ENCODE measurements at regions not wholly inside any gene's neighbourhood (a gene's known extent, or its start where the extent isn't known, plus 50 kb on each side); places are given as distances from the start of the nearest gene placed in this dataset.

DNA sequence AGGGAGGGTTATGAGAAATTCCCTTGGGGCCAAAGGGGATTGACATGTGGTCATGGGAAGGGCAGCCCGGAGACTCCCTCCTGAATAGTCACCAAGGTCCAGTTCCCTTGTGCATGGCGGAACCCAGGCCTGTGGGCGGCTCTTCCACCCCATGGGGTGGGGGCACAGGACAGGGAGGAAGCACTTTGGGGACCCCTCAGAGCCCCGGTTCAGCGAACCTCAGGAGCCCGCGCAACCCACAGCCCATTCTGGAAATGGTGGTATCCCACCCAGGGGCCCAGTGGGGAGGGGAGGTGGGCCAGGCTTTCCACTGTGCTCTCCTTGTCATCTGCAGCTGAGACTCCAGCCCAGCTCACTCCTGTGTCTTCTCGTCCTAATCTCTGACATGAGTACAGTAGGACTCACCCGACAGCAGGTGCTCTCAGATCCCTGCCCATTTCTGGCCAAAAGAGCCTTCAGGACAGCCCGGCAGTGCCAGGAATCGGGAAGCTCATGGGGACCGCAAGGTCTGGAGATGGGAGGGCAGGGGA is 255.2 kb upstream of the SFSWAP start:
- WGBS, 2 experiments (ENCODE audit: extremely low coverage in 1 of 2, insufficient coverage in 1 of 2, insufficient read length in 1 of 2, insufficient replicate concordance in 2 of 2, low coverage in 1 of 2, low lambda C conversion rate in 2 of 2, missing lambda C conversion rate in 1 of 2): 94% methylated on average over 12 of the region's 12 CpGs; no CpG with 5 or more reads in 1 of the 2 experiments
- H3K27ac ChIP-seq (ENCODE audit: low read depth, low read length): no peak overlapping the region
- H3K9me3 ChIP-seq (ENCODE audit: insufficient read depth in 2 of 2, low read depth in 1 of 2, low read length in 1 of 2): no peaks in the 10 kb centered on the region
- no peak overlapping the region for H3K9ac ChIP-seq (replicated peaks in 1 of 4; ENCODE audit: extremely low read depth in 1 of 4, low read depth in 3 of 4, low read length in 3 of 4)
- no peaks in the 10 kb centered on the region for H4K20me1 ChIP-seq (replicated peaks in 1 of 2; ENCODE audit: control insufficient read depth in 1 of 2, insufficient read depth in 2 of 2, low read length in 2 of 2)
- H3K36me3 ChIP-seq (ENCODE audit: control insufficient read depth in 2 of 4, insufficient read depth in 4 of 4, low read length in 3 of 4): no peaks in the 10 kb centered on the region
- H2BK5ac ChIP-seq (ENCODE audit: low read depth, low read length): no peak overlapping the region
- H3K23ac ChIP-seq (ENCODE audit: insufficient read length): no peak overlapping the region
- DNase-seq (ENCODE audit: low read depth in 1 of 2, low spot score in 2 of 2) (no peak), FAIRE-seq (no peak)
- H3K4me2 ChIP-seq (ENCODE audit: insufficient read depth in 1 of 2, low read depth in 2 of 2, low read length in 2 of 2): no peak overlapping the region
- H2BK12ac ChIP-seq (ENCODE audit: low read depth, low read length): no peak overlapping the region; the same call in 1 of the 2 replicates
- H3K79me1 ChIP-seq (ENCODE audit: low read depth, low read length): no peaks in the 10 kb centered on the region
- H4K5ac ChIP-seq (ENCODE audit: insufficient read length, low read depth, low read length): no peak overlapping the region
- H2BK120ac ChIP-seq (replicated peaks; ENCODE audit: low read depth, low read length): no peak overlapping the region
- POLR2A ChIA-PET (ENCODE audit: partially characterized antibody): no interaction called here
- H4K91ac ChIP-seq (replicated peaks; ENCODE audit: insufficient read length, low read length): no peak overlapping the region
- no peak overlapping the region for H3K4me3 ChIP-seq (ENCODE audit: extremely low read depth in 1 of 4, insufficient read depth in 2 of 4, low read depth in 3 of 4, low read length in 4 of 4)
- H2AK5ac ChIP-seq (ENCODE audit: low read depth, low read length): no peak overlapping the region
- CTCF ChIA-PET (ENCODE audit: partially characterized antibody): interaction anchor here (0.7 to 4.2 kb wide), 23 partner anchors 10 to 629 kb away, joined by 3 to 26 read pairs (median 4); no protein-coding TSS in a partner anchor
- H3K18ac ChIP-seq (ENCODE audit: extremely low read depth, low read length): no peak overlapping the region
- no peak overlapping the region for H3K56ac ChIP-seq (replicated peaks; ENCODE audit: insufficient read length, low read depth, low read length)
- H3K27me3 ChIP-seq (replicated peaks in 1 of 4; ENCODE audit: control insufficient read depth in 3 of 4, extremely low read depth in 1 of 4, insufficient read depth in 3 of 4, low read length in 3 of 4): no peaks in the 10 kb centered on the region
- H4K8ac ChIP-seq (ENCODE audit: extremely low read depth, insufficient read depth, low read length): no peak overlapping the region
- no peak overlapping the region for H2BK20ac ChIP-seq (ENCODE audit: low read length)
- no peak overlapping the region for H3K14ac ChIP-seq (ENCODE audit: insufficient read length)
- no peak overlapping the region for H3K4ac ChIP-seq (replicated peaks; ENCODE audit: insufficient read length, low read depth, low read length)
- H3K4me1 ChIP-seq (replicated peaks in 1 of 4; ENCODE audit: control insufficient read depth in 3 of 4, insufficient read depth in 4 of 4, low read length in 3 of 4): no peaks in the 10 kb centered on the region
- H2BK15ac ChIP-seq (ENCODE audit: low read length): no peak overlapping the region
- H3K23me2 ChIP-seq (ENCODE audit: low read depth, low read length): no peaks in the 10 kb centered on the region; the same call in 1 of the 2 replicates
- H2AFZ ChIP-seq (ENCODE audit: low read length): no peak overlapping the region
- no peaks in the 10 kb centered on the region for H3K79me2 ChIP-seq (ENCODE audit: control insufficient read depth in 1 of 2, insufficient read depth in 2 of 2, low read length in 2 of 2)
- no peak for TF ChIP-seq CREB1 (IDR thresholded peaks at IDR 0.05)
- TF ChIP-seq, protein P1, sequence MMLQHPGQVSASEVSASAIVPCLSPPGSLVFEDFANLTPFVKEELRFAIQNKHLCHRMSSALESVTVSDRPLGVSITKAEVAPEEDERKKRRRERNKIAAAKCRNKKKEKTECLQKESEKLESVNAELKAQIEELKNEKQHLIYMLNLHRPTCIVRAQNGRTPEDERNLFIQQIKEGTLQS (IDR thresholded peaks at IDR 0.05; ENCODE audit: insufficient read depth, low read depth, low read length): no peak
- no peak for TF ChIP-seq POLR2A (IDR thresholded peaks at IDR 0.05; ENCODE audit: control extremely low read depth in 1 of 2, low read depth in 2 of 2, low read length in 2 of 2)
- TF ChIP-seq GTF2F1 (IDR thresholded peaks at IDR 0.05; ENCODE audit: borderline replicate concordance, low read depth, low read length): no peak
- no peak for TF ChIP-seq CHD2 (IDR thresholded peaks at IDR 0.05; ENCODE audit: low read length)
- TF ChIP-seq RNF2 (IDR thresholded peaks at IDR 0.05; ENCODE audit: borderline replicate concordance, low read depth, low read length, missing control alignments, poor library complexity, severe bottlenecking): no peak
- TF ChIP-seq JUN (IDR thresholded peaks at IDR 0.05; ENCODE audit: low read depth, low read length): no peak
- no peak for TF ChIP-seq CTBP2 (IDR thresholded peaks at IDR 0.05; ENCODE audit: borderline replicate concordance, insufficient read depth, insufficient read length, low read length)
- no peak for TF ChIP-seq NANOG (IDR thresholded peaks at IDR 0.05; ENCODE audit: insufficient read depth, low read depth, low read length, poor library complexity, severe bottlenecking)
- no peak for TF ChIP-seq TAF7 (optimal IDR thresholded peaks at IDR 0.05; ENCODE audit: borderline replicate concordance, low read depth, low read length)
- TF ChIP-seq SIN3A (conservative IDR thresholded peaks at IDR 0.05 in 1 of 2, IDR thresholded peaks at IDR 0.05 in 1 of 2; ENCODE audit: low read depth in 1 of 2, low read length in 2 of 2): no peak
- TF ChIP-seq, protein P2, sequence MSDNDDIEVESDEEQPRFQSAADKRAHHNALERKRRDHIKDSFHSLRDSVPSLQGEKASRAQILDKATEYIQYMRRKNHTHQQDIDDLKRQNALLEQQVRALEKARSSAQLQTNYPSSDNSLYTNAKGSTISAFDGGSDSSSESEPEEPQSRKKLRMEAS (IDR thresholded peaks at IDR 0.05): no peak
- no peak for TF ChIP-seq TCF12 (IDR thresholded peaks at IDR 0.05; ENCODE audit: low read depth, low read length)

Data from H1 (cell line).